ENCODE measurements at regions not wholly inside any gene's neighbourhood (a gene's known extent, or its start where the extent isn't known, plus 50 kb on each side); places are given as distances from the start of the nearest gene placed in this dataset.

GRCh38 chr4:35228313-35228712 lies 1016.0 kb downstream of the ARAP2 start:
- 71% methylated on average over 1 of the region's 1 CpG for WGBS (ENCODE audit: insufficient coverage)
- Histone ChIP-seq H3K9me3 (ENCODE audit: control insufficient read depth, insufficient read depth, low read length) (no peaks in the 10 kb centered on the region), H3K36me3 (ENCODE audit: control insufficient read depth, insufficient read depth, low read length) (no peaks in the 10 kb centered on the region), H3K4me1 (ENCODE audit: control insufficient read depth, insufficient read depth, low read length) (no peaks in the 10 kb centered on the region), H3K27me3 (ENCODE audit: control insufficient read depth, insufficient read depth, low read length) (no peaks in the 10 kb centered on the region), H3K4me3 (ENCODE audit: low read length) (no peak overlapping the region), H3K27ac (ENCODE audit: low read length) (no peak overlapping the region)
- H3K27me3 Mint-ChIP-seq (ENCODE audit: low read depth in 2 of 2) = no peaks in the 10 kb centered on the region
- H3K27ac Mint-ChIP-seq = no peak overlapping the region
- intact Hi-C loops (cut with micrococcal nuclease) = no loop called here
- DNase-seq (no peak), ATAC-seq (no peak)
- no peak overlapping the region for H3K4me3 Mint-ChIP-seq
- no peaks in the 10 kb centered on the region for H3K36me3 Mint-ChIP-seq
- TF ChIP-seq CTCF (IDR thresholded peaks at IDR 0.05) = no peak
- peaks cover 13 to 16% of the 10 kb centered on the region in 2 donors for H3K9me3 Mint-ChIP-seq
- H3K4me1 Mint-ChIP-seq = no peaks in the 10 kb centered on the region

GRCh38 chr4:35229021-35229420 lies 1015.3 kb downstream of the ARAP2 start:
- no peaks in the 10 kb centered on the region for H3K36me3 ChIP-seq (ENCODE audit: control insufficient read depth, insufficient read depth, low read length)
- WGBS (ENCODE audit: insufficient coverage) = no CpG with 5 or more reads among the region's 2 CpGs
- TF ChIP-seq CTCF (IDR thresholded peaks at IDR 0.05) = no peak
- no peak overlapping the region for H3K27ac Mint-ChIP-seq
- H3K27ac ChIP-seq (ENCODE audit: low read length) = no peak overlapping the region
- H3K4me1 ChIP-seq (ENCODE audit: control insufficient read depth, insufficient read depth, low read length) = no peaks in the 10 kb centered on the region
- H3K9me3 ChIP-seq (ENCODE audit: control insufficient read depth, insufficient read depth, low read length) = no peaks in the 10 kb centered on the region
- no peaks in the 10 kb centered on the region for H3K27me3 Mint-ChIP-seq (ENCODE audit: low read depth in 2 of 2)
- intact Hi-C loops (cut with micrococcal nuclease) = no loop called here
- no peak for DNase-seq
- no peak overlapping the region for H3K4me3 Mint-ChIP-seq
- H3K4me3 ChIP-seq (ENCODE audit: low read length) = no peak overlapping the region
- H3K4me1 Mint-ChIP-seq = no peaks in the 10 kb centered on the region
- peaks cover 13 to 16% of the 10 kb centered on the region in 2 donors for H3K9me3 Mint-ChIP-seq
- no peak for ATAC-seq
- no peaks in the 10 kb centered on the region for H3K27me3 ChIP-seq (ENCODE audit: control insufficient read depth, insufficient read depth, low read length)
- H3K36me3 Mint-ChIP-seq = no peaks in the 10 kb centered on the region

- H3K36me3 ChIP-seq (ENCODE audit: control insufficient read depth, insufficient read depth, low read length) = no peaks in the 10 kb centered on the region
- no peaks in the 10 kb centered on the region for H3K4me1 ChIP-seq (ENCODE audit: control insufficient read depth, insufficient read depth, low read length)
- no peaks in the 10 kb centered on the region for H3K27me3 ChIP-seq (ENCODE audit: control insufficient read depth, insufficient read depth, low read length)
- H3K4me3 Mint-ChIP-seq = no peak overlapping the region
- no peaks in the 10 kb centered on the region for H3K27me3 Mint-ChIP-seq (ENCODE audit: low read depth in 2 of 2)
- TF ChIP-seq CTCF (IDR thresholded peaks at IDR 0.05) = no peak
- peaks cover 8% of the 10 kb centered on the region for H3K36me3 Mint-ChIP-seq
- intact Hi-C loops (cut with micrococcal nuclease) = no loop called here
- H3K27ac Mint-ChIP-seq = no peak overlapping the region
- ATAC-seq (no peak), DNase-seq (no peak)
- 75% methylated on average over 4 of the region's 4 CpGs for WGBS (ENCODE audit: insufficient coverage)
- peaks cover 14 to 25% of the 10 kb centered on the region in 2 donors for H3K9me3 Mint-ChIP-seq
- no peak overlapping the region for H3K4me3 ChIP-seq (ENCODE audit: low read length)
- no peaks in the 10 kb centered on the region for H3K4me1 Mint-ChIP-seq
- no peak overlapping the region for H3K27ac ChIP-seq (ENCODE audit: low read length)
- H3K9me3 ChIP-seq (ENCODE audit: control insufficient read depth, insufficient read depth, low read length) = no peaks in the 10 kb centered on the region
Measured at GRCh38 chr4:35237924-35238323, 1006.4 kb downstream of the ARAP2 start.

GRCh38 chr4:35238793-35239192 lies 1005.5 kb downstream of the ARAP2 start:
- H3K4me1 Mint-ChIP-seq = no peaks in the 10 kb centered on the region
- no peaks in the 10 kb centered on the region for H3K36me3 ChIP-seq (ENCODE audit: control insufficient read depth, insufficient read depth, low read length)

More at GRCh38 chr4:35238793-35239192, 1005.5 kb downstream of the ARAP2 start:
- TF ChIP-seq CTCF (IDR thresholded peaks at IDR 0.05) = no peak
- intact Hi-C loops (cut with micrococcal nuclease) = no loop called here
- no peak overlapping the region for H3K4me3 Mint-ChIP-seq
- DNase-seq (no peak), ATAC-seq (no peak)
- H3K36me3 Mint-ChIP-seq = peaks cover 8% of the 10 kb centered on the region
- H3K27ac Mint-ChIP-seq = no peak overlapping the region
- no peaks in the 10 kb centered on the region for H3K9me3 ChIP-seq (ENCODE audit: control insufficient read depth, insufficient read depth, low read length)
- H3K4me1 ChIP-seq (ENCODE audit: control insufficient read depth, insufficient read depth, low read length) = no peaks in the 10 kb centered on the region
- no peak overlapping the region for H3K27ac ChIP-seq (ENCODE audit: low read length)
- peaks cover 13 to 25% of the 10 kb centered on the region in 2 donors for H3K9me3 Mint-ChIP-seq
- no peak overlapping the region for H3K4me3 ChIP-seq (ENCODE audit: low read length)
- no peaks in the 10 kb centered on the region for H3K27me3 Mint-ChIP-seq (ENCODE audit: low read depth in 2 of 2)
- H3K27me3 ChIP-seq (ENCODE audit: control insufficient read depth, insufficient read depth, low read length) = no peaks in the 10 kb centered on the region

Measured in natural killer cell (primary cell).